GM12891 (cell line): ENCODE measurements at regions not wholly inside any gene's neighbourhood (a gene's known extent, or its start where the extent isn't known, plus 50 kb on each side); places are given as distances from the start of the nearest gene placed in this dataset.
"Not testable (repeated sequence)": the region's sequence is repeated elsewhere in the genome, so short reads cannot be mapped to it uniquely, and the experiment has no call there.

Source experiments
- DNase-seq: peaks from one replicate; pipeline ENCODE4 v3.0.0; 2011; ENCODE audit warnings: low spot score; ENCODE audit not compliant: insufficient read length
- FAIRE-seq: peaks from 2 replicates; lab custom pipeline; 2011; peaks lifted over from hg19 to GRCh38; lab: Jason Lieb, UNC
- PAX5 ChIP-seq: IDR thresholded peaks from 2 replicates; pipeline ENCODE4 v1.6.1; 2011; ENCODE audit warnings: low read length, moderate library complexity, mild to moderate bottlenecking; ENCODE audit not compliant: insufficient read depth, severe bottlenecking
- POLR2A ChIP-seq: IDR thresholded peaks from 2 replicates; pipeline ENCODE4 v1.6.1; 2011; ENCODE audit warnings: low read depth, low read length, control low read depth
- POLR2AphosphoS5 ChIP-seq: IDR thresholded peaks from 2 replicates; pipeline ENCODE4 v1.6.1; 2011; ENCODE audit warnings: low read depth, low read length, control low read depth
- POU2F2 ChIP-seq: IDR thresholded peaks from 2 replicates; pipeline ENCODE4 v1.6.1; 2011; ENCODE audit warnings: low read depth, mild to moderate bottlenecking, control low read depth, low read length, moderate library complexity
- SPI1 ChIP-seq: IDR thresholded peaks from 2 replicates; pipeline ENCODE4 v1.6.1; 2011; ENCODE audit warnings: low read depth, low read length, control low read depth
- TAF1 ChIP-seq: IDR thresholded peaks from 2 replicates; pipeline ENCODE4 v1.6.1; 2011; ENCODE audit warnings: low read depth, low read length, control low read depth

DNA sequence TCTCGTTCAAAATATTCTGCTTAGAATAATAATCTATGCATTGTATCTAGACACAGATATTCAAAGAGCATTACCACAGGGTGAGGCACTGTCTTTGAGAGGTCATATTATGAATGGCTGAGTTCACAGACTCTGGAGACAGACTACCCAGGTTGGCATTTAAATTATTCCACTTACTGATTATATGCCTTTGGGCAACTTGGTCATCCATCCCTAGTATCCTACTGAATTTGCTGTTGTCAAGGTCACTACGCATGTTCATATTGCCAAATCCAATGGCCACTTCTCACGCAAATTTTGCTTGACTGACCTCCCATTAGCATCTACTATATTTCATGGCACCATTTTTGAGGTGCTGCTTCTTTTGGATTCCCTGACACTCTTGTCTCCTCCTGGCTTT is 498.6 kb upstream of the TLE4 start:
- DNase-seq: no peak
- FAIRE-seq: no peak
- TF ChIP-seq SPI1 (no peak), TAF1 (no peak), POU2F2 (no peak), POLR2AphosphoS5 (no peak), PAX5 (no peak), POLR2A (no peak)

- FAIRE-seq: no peak
- TF ChIP-seq SPI1 (no peak), TAF1 (no peak), POLR2A (no peak), PAX5 (no peak), POU2F2 (no peak), POLR2AphosphoS5 (no peak)
Measured at GRCh38 chr9:79080536-79080935, 491.2 kb upstream of the TLE4 start.

DNA sequence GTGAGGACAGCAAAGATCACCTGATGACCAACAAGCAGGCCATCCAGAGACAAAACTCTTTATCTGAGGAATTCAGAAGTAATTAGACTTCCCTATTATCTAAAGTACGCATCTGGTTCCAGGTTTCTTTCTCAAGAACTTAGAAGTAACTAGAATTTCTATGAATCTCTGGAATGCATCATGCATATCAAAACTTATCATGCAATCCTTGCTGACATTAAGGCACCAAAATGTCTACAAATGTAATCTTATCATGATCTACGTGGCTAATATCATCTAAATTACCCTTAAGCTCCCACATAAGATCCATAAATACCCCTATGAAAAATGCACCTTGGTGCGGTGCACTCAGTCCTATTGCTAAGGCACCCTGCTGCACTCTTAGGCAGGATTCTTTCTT is 488.1 kb upstream of the TLE4 start:
- DNase-seq (no peak), FAIRE-seq (no peak)
- TF ChIP-seq POLR2AphosphoS5 (no peak), PAX5 (no peak), TAF1 (no peak), SPI1 (no peak), POU2F2 (no peak), POLR2A (no peak)

More at GRCh38 chr9:79080536-79080935, 491.2 kb upstream of the TLE4 start:
- no peak for DNase-seq

GRCh38 chr9:79087133-79087532 is 484.6 kb upstream of the TLE4 start:
- no peak for FAIRE-seq
- TF ChIP-seq POU2F2 (no peak), POLR2AphosphoS5 (no peak), PAX5 (no peak), SPI1 (no peak), POLR2A (no peak)
- no peak for DNase-seq

- TF ChIP-seq TAF1 (no peak), POLR2A (no peak), SPI1 (no peak), POU2F2 (no peak), PAX5 (no peak), POLR2AphosphoS5 (no peak)
- no peak for DNase-seq
- no peak for FAIRE-seq
Measured at GRCh38 chr9:79089054-79089560, 482.7 kb upstream of the TLE4 start.

DNA sequence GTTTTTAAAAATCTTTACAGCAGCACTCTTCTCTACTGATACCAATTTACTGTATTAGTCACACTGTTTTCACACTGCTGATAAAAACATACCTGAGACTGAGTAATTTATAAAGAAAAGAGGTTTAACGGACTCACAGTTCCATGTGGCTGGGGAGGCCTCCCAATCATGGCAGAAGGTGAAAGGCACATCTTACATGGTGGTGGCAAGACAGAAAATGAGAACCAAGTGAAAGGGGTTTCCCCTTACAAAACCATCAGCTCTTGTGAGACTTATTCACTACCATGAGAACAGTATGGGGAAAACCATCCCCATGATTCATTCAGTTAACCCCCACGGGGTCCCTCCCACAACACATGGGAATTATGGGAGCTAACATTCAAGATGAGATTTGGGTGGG is 481.9 kb upstream of the TLE4 start:
- FAIRE-seq, DNase-seq: not testable (repeated sequence)

DNA sequence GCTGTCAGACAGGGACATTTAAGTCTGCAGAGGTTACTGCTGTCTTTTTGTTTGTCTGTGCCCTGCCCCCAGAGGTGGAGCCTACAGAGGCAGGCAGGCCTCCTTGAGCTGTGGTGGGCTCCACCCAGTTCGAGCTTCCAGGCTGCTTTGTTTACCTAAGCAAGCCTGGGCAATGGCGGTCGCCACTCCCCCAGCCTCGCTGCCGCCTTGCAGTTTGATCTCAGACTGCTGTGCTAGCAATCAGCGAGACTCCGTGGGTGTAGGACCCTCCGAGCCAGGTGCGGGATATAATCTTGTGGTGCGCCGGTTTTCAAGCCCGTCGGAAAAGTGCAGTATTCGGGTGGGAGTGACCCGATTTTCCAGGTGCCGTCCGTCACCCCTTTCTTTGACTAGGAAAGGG is 468.5 kb upstream of the TLE4 start:
- not testable (repeated sequence) for DNase-seq, FAIRE-seq

- no peak for DNase-seq
- TF ChIP-seq POLR2A: no peak
- TF ChIP-seq PAX5: no peak
- no peak for TF ChIP-seq TAF1
- no peak for TF ChIP-seq POLR2AphosphoS5
- TF ChIP-seq SPI1: no peak
- no peak for TF ChIP-seq POU2F2
- FAIRE-seq: no peak
Measured at GRCh38 chr9:79104216-79104615, 467.5 kb upstream of the TLE4 start.

GRCh38 chr9:79104951-79105350 is 466.8 kb upstream of the TLE4 start:
- no peak for DNase-seq
- TF ChIP-seq POLR2A (no peak), SPI1 (no peak)
- FAIRE-seq: no peak

- TF ChIP-seq PAX5 (no peak), SPI1 (no peak), POLR2A (no peak), POU2F2 (no peak), POLR2AphosphoS5 (no peak), TAF1 (no peak)
- DNase-seq: no peak
- no peak for FAIRE-seq
Measured at GRCh38 chr9:79107911-79108676, 463.7 kb upstream of the TLE4 start.

GRCh38 chr9:79111653-79112052 is 460.1 kb upstream of the TLE4 start:
- no peak for TF ChIP-seq POLR2AphosphoS5
- no peak for TF ChIP-seq POU2F2
- no peak for TF ChIP-seq POLR2A
- no peak for TF ChIP-seq SPI1
- TF ChIP-seq PAX5: no peak
- TF ChIP-seq TAF1: no peak
- no peak for DNase-seq
- FAIRE-seq: no peak
